GM19025 (cell line): ENCODE measurements at regions not wholly inside any gene's neighbourhood (a gene's known extent, or its start where the extent isn't known, plus 50 kb on each side); places are given as distances from the start of the nearest gene placed in this dataset.

Experiments used
- ATAC-seq: cut with Tn5 transposase; IDR thresholded peaks from one replicate; pipeline ENCODE4 v1.9.1; 2021; ENCODE audit warnings: mild to moderate bottlenecking, low read depth, moderate library complexity; ENCODE audit not compliant: unreplicated experiment

DNA sequence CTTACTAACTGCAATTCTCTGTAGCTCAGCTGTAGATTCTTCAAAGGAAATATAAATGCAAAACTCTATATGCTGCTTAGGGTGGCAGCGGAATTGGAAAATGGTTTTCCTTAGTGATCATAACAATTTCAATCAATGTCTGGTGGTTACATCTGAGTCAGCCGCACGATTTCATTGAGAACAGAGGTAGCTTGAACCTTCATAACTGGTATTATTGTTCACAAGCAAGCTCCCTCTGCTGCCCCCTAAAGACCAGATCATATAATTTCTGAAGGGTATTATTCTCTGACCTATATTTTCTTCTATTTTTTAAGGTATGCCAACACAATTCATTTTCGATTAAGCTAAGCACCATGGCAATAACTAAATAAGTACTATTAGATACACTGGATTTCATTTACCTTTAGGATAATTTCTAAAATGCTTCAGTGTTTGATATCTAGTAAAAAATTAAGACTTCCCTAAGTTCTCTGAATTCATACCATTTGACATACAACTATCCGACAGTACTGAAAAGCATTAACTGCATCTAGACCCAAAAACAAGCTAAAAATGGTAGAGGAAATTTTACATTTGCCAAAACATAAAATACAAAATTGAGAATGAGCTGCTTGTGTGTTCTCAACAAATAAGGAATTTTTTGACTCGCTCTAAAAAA, 181.1 kb upstream of the SPEF2 start:
- ATAC-seq: no peak

DNA sequence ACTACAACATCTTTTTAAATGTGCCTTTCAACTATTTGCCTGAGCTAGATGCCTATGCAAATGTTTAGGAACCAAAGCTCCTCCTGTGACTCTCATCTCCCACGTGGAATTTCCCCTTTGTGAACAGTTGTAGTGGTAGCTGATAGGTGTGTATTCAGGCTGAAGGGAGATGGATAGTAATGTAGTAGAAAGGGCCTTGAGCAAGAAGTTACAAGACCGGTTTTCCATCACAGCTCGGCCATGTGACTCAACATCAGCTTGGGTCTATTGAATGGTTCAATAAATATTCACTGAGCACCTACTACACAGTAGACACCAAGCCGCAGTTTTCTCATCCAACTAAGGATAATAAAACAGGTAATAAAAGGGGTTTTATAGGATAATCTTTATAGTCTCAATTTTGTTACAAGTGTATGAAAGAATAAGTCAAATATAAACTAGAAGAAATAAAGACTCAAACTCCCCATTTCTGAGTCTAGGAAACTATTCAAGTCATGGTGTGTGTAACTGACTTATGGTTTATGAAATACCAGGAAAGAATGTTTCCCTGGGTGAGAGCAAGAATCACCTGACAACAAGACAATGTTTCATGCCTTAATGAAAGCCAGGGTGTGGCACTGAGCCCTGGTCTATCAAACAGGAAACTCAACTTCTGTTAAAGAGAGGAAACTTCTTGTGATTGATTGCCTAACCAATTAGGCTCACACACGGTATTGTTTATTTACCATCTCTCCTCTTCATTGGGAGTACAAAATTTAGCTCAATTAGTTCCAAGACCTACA, 187.1 kb upstream of the SPEF2 start:
- no peak for ATAC-seq

DNA sequence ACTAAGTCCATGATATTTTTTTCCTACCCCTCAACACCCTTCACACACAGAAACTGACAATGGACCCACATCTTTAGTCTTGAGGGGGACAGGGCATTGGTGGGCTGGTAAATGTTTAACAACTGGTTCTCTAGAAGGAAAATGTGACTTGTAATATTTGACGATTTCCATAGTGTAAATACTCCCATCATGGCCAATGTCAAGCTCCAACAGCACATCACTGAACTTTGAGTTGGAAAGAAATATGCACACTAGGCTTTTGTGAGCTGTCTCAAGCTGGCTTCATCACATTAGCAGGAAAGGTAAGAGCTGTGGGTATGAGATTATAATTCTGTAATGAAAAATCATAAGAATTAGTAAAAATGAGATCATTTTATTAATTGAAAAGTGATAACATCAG, 189.9 kb upstream of the PRLR start:
- no peak for ATAC-seq

DNA sequence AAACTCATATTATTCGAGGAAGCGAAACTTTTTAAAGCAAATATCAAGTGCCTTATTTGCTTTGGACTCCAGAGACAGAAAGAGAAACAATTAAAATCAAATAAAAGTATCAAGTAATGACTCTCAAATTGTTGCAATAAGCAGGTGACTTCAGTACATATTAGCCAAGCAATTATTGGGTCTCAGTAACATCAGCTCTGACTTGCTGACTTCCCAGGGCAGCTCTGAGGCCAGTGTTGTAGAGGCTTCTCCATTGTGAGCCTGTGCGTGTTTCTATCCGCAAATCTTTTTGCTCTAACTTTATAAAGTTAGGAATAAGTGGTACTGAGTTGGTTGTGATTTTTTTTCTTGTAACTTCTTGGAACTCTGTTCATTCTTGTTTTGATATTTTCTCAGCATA, 186.8 kb upstream of the PRLR start:
- ATAC-seq: no peak

DNA sequence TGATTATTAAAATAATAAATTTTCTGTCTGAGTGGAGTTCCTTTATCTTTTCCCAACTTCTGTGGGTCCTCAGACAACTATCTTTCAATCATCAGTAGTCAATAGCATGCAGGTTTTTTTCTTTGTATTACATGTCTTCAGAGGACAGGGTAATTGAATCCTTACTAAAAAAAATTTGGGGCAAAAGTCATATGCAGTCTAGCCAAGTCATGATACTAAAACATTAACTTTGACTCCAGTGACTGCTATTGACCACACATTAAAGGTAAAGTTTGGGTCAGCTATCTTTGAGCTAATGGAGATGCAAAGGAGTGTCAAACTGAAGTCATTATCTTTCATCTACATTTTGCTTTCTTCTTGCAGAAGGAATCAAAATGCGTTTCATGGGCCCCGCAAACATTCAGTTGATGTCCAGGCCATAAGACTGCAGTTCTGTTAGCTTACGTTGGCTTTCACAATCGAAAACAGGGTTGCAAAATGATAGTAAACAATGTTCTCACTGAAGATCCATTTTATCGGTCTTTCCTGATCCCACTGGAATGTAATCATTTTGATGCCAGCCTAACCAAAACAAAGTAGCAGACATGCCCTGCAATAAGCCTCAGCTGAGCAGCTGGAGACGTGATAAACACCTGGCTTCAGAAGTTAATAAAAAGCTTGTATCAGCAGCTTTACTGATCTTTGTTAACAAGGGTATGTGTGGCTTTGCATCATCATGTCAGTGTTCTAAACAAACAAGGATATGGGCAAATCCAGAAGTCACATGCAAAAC, 186.1 kb upstream of the PRLR start:
- no peak for ATAC-seq

DNA sequence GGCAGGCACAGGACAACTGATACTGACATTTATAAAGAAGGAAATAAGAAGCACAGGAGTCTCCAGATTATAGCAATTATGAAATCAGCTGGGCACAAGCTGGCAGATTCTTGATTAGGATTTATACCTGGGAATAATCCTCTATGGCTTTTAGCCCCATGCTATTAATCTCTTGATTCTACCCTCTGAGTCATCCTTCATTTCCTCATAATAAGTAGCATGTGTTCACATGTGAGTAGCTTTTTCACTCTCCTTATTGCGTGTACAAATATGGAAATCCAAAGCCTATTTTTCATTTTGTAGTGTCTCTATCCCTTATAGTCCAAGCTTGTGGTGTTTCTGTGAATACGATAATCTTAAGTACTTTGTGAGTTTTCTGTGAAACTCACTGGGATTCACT, 185.0 kb upstream of the PRLR start:
- no peak for ATAC-seq

DNA sequence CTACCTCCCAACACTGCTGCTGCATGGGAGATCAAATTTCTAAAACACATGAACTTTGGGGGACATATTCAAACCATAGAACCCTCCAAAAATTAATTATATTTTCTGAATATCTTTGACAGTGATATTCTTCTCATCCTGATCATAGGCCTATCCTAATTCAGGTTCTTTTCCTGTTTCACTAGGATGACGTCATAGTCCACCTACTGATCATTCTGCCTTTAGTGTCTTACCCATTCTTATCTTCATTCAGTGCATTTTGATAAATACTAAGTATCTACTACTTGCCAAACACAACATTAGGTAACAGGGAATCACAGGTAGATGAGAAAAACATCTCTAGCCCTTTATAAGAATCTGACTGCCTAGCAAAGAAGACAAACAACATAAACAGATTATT, 179.1 kb upstream of the PRLR start:
- no peak for ATAC-seq

DNA sequence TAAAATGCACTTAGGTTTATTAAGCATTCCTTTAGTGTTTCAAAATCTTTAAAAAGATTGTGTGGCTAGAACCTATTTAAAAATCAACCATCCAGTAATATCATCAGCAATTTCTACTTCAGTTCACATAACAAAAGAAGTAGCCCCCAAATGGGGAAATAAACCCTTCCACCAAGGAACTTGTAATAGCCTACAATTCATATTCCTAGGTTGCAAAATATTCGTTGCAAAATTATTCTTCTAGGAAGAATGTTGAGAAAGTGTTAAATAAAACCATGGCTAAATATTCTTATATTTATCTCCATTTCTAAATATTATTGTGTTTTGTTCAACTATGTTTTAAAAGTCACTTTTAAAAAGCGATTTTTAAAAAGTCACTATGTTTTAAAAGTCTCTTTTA, 177.9 kb upstream of the PRLR start:
- no peak for ATAC-seq

DNA sequence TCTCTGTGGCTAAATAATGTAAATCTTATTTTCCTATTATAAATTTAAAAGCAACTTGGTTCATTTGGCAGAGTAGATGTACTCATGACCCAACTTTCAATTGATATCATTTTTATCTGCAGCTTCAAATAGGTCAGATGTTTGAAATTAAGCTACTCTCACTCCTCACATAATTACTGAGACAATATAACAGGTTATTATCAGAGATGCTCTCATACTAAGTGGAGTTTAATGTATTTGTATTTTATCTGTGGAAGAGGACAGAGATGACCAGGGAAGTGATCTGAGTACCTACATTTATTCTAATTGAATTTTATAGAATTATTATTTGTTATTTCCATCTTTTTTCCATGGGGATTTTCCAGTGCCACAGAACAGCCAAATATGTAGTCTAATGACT, 177.4 kb upstream of the PRLR start:
- ATAC-seq: no peak

DNA sequence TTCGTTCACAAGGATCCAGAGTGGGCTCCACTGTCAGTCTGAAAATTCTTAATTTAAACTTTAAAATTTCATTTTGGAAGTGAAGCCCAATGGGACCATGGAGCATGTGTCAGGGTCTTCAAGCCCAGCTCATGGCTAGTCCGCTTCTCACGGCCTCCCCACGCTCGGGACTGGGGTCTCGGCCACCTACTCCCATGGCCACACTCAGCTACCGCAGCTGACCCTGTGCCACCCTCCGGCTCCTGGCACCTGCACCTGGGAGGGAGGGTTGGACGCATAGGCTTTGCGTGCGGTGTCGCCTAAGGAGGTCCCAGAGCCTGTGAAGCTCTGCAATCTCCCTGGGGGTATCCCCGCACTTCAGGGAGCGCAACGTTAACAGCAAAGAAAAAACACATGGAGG, 175.7 kb upstream of the PRLR start:
- no peak for ATAC-seq

DNA sequence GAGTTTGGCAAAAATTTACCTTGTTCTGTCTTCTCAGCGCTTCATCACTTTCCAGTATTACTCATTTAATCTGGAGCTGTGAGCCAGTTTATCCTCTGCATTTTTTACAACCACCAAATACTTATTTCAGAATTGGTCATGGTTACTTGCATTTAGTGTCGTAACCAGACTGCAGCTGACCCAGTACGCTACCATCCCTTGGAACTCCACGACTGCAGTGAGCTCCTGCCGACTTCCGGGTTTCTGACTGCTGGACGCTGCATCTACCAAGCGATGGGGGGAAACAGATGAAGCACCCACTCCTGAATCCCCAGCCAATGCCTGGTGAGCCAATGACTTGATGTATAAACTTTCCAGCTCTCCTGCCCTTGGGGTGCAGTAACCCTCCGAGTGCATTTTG, 174.4 kb upstream of the PRLR start:
- ATAC-seq: no peak

DNA sequence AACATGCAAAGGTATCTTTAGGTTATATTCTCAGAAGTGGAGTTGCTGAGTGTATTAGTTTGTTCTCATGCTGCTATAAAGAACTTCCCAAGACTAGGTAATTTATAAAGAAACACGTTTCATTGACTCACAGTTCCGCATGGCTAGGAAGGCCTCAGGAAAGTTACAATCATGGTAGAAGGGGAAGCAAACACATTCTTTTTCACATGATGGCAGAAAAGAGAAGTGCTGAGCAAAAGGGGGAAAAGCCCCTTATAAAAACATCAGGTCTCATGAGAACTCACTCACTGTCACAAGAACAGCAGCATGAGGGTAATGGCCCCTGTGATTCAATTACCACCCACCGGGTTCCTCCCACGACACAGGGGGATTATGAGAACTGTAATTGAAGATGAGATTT, 163.6 kb upstream of the PRLR start:
- ATAC-seq: no peak

DNA sequence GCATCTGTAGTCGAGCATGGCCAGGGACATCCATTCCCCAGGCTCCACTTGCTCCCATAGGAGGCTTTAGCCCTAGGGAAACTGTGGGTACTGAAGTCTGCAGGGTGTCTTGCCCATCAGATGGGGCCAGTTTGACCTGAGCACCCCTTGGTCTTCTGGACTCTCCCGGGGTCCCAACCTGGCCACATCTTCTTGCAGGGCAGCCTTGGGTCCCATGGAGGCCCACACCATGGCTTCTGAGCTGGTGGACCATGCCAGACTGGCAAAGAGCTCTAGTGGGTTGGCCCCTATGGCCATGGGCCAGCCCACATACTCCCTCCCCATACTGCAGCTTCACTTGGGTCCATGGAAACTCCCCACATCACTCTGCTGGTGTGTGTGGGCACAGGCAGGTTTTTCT, 154.4 kb upstream of the PRLR start:
- no peak for ATAC-seq

DNA sequence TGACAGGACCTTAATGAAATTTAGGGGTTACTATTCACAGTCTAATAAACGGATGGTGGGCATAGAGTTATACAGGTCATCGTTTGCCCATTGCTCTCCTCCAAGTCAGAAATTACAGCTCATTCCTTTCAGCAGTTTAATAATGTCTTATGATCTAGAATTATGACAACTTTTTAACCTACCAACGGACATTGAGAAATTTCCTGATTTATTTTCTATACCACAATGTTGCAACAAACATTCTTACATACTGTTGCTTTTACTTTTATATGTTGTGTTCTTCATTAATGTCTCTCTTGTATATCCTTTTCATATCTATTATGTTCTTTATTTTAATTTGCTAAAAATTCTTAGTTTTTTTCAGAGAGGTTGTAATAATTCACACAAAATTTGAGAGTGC, 152.8 kb upstream of the PRLR start:
- ATAC-seq: no peak

DNA sequence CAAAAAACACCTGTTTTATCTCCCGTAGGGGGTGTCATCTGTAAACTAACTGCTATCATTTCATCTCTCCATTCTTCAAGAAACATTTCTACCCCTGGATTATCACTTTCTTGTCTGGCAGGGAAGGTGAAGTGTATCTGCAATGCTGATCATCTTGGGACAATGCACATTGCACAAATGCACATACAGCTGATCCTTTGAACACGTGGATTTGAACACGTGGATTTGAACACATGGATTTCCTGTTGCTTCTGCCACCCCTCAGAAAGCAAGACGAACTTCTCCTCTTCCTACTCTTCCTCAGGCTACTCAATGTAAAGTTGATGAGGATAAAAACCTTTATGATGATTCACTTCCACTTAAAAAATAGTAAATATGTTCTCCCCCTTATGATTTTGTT, 147.4 kb upstream of the PRLR start:
- no peak for ATAC-seq

DNA sequence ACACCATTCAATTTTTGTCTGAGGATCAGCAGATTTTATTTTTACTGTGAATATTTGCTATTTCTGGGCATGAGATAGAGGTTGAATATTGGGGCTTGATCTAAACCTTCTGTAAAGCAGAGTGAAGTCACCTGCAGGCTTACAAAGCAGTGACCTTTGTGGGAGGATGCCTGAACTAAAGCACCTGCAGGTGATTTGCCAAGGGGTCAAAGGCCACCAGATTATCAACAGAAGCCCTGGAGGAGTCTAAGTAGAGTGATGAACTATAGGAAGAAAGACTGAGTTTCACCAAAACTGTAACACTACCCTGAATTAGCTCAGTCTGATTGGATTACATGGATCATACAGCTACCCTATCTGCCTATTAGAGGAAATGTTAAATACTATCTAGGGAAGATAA, 144.3 kb upstream of the PRLR start:
- ATAC-seq: no peak

DNA sequence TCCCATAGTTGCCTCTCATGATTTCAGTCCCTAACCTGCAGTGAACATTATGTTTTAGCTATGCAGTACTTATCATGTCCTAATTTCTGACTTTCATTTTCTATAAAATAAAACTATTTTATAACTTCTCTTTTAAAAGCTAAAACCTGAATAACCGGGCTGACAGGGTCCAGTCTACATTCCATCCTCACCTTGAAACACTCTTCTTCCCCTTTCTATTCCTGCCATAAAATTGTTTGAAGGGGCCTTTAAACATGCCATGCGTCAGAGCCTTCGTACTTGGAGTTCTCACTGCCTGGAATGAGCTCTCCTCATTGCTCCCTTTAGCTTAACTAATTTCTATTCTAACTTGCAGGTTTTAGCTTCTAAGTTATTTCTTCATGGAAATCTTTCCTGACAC, 143.0 kb upstream of the PRLR start:
- no peak for ATAC-seq

DNA sequence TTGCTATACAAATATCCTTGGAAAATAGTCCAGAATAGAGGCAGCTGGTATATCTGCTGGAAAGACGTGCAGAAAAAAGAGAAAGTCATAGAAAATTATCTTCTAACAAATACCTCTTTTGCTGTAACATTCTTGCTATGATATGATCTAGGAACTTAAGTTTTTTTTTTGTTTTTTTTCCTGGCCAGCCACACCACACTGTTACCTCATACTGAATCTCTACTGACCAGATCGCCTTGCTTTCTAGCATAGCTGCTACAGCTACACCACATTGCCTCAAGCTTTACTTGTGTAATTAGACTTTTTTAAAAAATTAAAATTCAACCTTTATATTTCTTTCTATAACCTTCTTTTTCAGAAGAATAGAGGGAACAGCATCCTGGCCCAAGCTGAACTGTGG, 142.2 kb upstream of the PRLR start:
- ATAC-seq: no peak

DNA sequence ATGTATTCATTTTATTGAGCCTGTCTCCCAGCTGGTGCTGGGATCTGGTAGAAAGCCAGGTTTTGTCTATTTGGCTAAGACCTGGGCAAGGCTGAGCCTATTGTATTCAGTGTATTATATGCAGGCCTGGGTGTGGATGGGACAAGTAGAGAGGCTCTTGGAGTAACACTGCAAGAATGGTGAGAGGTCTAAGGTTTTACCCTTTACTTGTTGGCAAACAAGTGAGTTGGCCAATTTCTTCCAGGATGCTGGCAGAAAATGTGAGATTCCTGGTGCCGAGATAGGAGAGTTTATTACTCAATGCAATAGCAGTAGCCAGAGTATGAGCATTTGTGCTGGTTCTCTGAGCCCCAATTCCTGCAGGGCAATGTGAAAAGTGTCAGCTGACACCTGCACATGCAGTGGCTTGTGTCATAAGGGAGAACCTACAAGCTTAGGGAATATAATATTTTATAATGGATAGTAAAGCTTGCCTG, 141.7 kb upstream of the PRLR start:
- no peak for ATAC-seq

DNA sequence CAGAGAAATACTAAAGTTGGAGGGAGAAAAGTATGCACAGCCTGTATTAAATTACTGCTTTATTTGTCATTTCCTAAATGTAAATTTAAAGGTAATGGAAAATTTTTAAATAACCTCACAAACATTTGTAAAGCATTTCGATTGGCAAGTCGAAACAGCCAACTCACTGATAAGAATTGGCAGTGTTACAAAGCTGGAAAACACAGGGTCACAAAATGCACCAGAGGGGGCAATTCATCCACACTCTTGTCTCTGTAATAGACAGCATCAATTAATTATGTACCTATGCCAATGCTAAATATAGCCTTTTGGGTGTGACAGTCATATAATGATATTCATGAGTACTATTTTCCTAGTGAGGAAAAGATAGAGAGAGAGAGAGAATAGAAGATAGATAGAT, 140.6 kb upstream of the PRLR start:
- ATAC-seq: no peak

DNA sequence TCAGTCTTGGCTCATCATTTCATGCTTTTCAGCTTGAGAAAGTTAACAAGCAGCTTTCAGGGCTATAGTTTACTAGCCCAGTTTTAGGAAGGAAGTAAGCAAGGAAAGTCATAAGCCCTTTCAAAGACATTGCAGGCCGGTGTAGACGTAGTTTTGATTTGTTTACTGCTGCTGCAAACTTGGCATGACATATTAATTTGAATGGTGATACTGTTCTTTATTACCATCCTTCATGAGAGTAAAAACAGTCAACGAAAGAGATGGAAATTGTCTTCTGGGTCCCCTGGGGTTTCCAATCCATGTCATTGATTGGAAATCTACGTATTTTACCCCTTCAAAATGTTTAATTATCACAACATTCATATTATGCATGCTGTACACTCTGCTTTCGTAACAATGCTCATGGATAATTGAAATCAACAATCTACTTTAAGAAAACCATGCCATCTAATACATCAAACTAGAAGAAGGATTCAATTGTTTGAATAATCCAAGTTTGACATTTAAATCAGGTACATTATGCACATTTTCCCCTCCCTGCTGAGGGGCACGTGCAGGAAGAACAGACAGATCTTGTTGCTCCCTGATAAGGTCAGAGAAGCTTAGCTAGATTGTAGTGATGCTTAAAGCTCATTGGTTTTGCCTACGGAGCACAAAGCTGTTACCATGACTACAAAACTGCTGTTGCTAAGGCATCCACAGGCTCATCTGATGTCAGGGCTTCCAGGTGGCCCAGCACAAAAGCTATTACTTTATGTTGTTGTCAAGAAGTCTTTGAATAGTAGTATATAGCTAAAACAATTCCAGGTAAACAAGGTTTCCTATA, 139.9 kb upstream of the PRLR start:
- no peak for ATAC-seq
